A549 (cell line): ENCODE measurements at regions not wholly inside any gene's neighbourhood (a gene's known extent, or its start where the extent isn't known, plus 50 kb on each side); places are given as distances from the start of the nearest gene placed in this dataset.

ENCODE experiments used
- ATAC-seq, 2 experiments: fragments of 200-7000 bp in 1 of 2; fragments of >200 bp in 1 of 2; cut with Nextera tagmentation in 1 of 2; cut with Tn5 transposase in 1 of 2; 3 replicates each; pipeline versions ENCODE4 v1.8.0 to v1.9.1; 2018 to 2020; ENCODE audit warnings: mild to moderate bottlenecking in 1 of 2, moderate library complexity in 1 of 2
- CTCF ChIA-PET: fragments of 300-600 bp; sonication (Branson Sonifier 250); formaldehyde crosslinking; extraction: SDS; loops from one replicate; lab custom pipeline; 2021; ENCODE audit warnings: antibody characterized with exemption, inconsistent platforms; lab: Yijun Ruan, JAX
- POLR2A ChIA-PET: fragments of 350-600 bp; formaldehyde crosslinking; extraction: SDS; loops from one replicate; lab custom pipeline; 2021; ENCODE audit warnings: antibody characterized with exemption, inconsistent platforms; lab: Yijun Ruan, JAX
- DNase-seq, 2 experiments: peaks; one replicate each; pipeline versions ENCODE4 v3.0.0 to v3.0.0-alpha.2; 2011 to 2016; ENCODE audit warnings: low read depth in 1 of 2, low spot score in 1 of 2
- FAIRE-seq: peaks from 2 replicates; lab custom pipeline; 2011; peaks lifted over from hg19 to GRCh38; lab: Jason Lieb, UNC
- H3K27ac ChIP-seq, 2 experiments: fragments of >200 bp; sonication (Bioruptor Twin); formaldehyde crosslinking; 3 replicates each; pipeline ENCODE4 v1.5.1; 2016 to 2017
- H3K4me1 ChIP-seq: fragments of >200 bp; sonication (Bioruptor Twin); formaldehyde crosslinking; 3 replicates; pipeline ENCODE4 v1.6.1; 2016
- H3K4me2 ChIP-seq: fragments of >200 bp; sonication (Bioruptor Twin); formaldehyde crosslinking; 3 replicates; pipeline ENCODE4 v1.6.1; 2016
- H3K4me3 ChIP-seq: fragments of >200 bp; sonication (Bioruptor Twin); formaldehyde crosslinking; 3 replicates; pipeline ENCODE4 v1.5.1; 2016
- H3K9me3 ChIP-seq: fragments of >200 bp; sonication (Bioruptor Twin); formaldehyde crosslinking; 3 replicates; pipeline ENCODE4 v1.6.1; 2016
- BHLHE40 ChIP-seq: IDR thresholded peaks from 2 replicates; pipeline ENCODE4 v1.6.1; 2012; ENCODE audit warnings: low read depth, low read length, inconsistent platforms
- CBX8 ChIP-seq: fragments of 200-600 bp; sonication (generic); IDR thresholded peaks from 2 replicates; pipeline ENCODE4 v1.6.1; 2016
- CHD2 ChIP-seq: fragments of 150-350 bp; IDR thresholded peaks from 2 replicates; pipeline ENCODE4 v1.6.1; 2014; ENCODE audit warnings: low read length; ENCODE audit not compliant: partially characterized antibody
- CHD4 ChIP-seq: fragments of 200-600 bp; sonication (generic); IDR thresholded peaks from 2 replicates; pipeline ENCODE4 v1.6.1; 2016; ENCODE audit warnings: antibody characterized with exemption, mild to moderate bottlenecking, borderline replicate concordance
- EHF ChIP-seq: fragments of 250-450 bp; sonication (Bioruptor Pico); IDR thresholded peaks from 2 replicates; pipeline ENCODE4 v1.5.0; 2020; ENCODE audit warnings: mild to moderate bottlenecking
- EHMT2 ChIP-seq: fragments of 200-600 bp; sonication (generic); IDR thresholded peaks from 2 replicates; pipeline ENCODE4 v1.6.1; 2016; ENCODE audit warnings: antibody characterized with exemption, low read depth, mild to moderate bottlenecking, moderate library complexity
- EP300 ChIP-seq, 2 experiments: fragments of >200 bp; sonication (Bioruptor Twin); formaldehyde crosslinking; IDR thresholded peaks; 2 replicates in 1 of 2; 3 replicates in 1 of 2; pipeline ENCODE4 v1.6.1; 2016 to 2017
- HEYL ChIP-seq: fragments of 250-450 bp; sonication (Bioruptor Pico); IDR thresholded peaks from 2 replicates; pipeline ENCODE4 v1.8.0; 2021; ENCODE audit warnings: mild to moderate bottlenecking, moderate library complexity
- HOXA7 ChIP-seq: fragments of 250-450 bp; sonication (Bioruptor Pico); IDR thresholded peaks from 2 replicates; pipeline ENCODE4 v1.5.0; 2020; ENCODE audit warnings: mild to moderate bottlenecking, moderate library complexity
- HOXB13 ChIP-seq: fragments of 250-450 bp; sonication (Bioruptor Pico); IDR thresholded peaks from 2 replicates; pipeline ENCODE4 v1.5.0; 2020; ENCODE audit warnings: low read depth, mild to moderate bottlenecking, moderate library complexity
- HOXB5 ChIP-seq: fragments of 250-450 bp; sonication (Bioruptor Pico); IDR thresholded peaks from 2 replicates; pipeline ENCODE4 v1.5.0; 2020; ENCODE audit warnings: mild to moderate bottlenecking, moderate library complexity
- JUN ChIP-seq, 2 experiments: fragments of >200 bp; sonication (Bioruptor Twin); formaldehyde crosslinking; IDR thresholded peaks; 2 replicates in 1 of 2; 3 replicates in 1 of 2; pipeline ENCODE4 v1.6.1; 2016 to 2017
- KDM1A ChIP-seq: fragments of 200-600 bp; sonication (generic); IDR thresholded peaks from 2 replicates; pipeline ENCODE4 v1.6.1; 2016; ENCODE audit warnings: low read depth, mild to moderate bottlenecking
- PBX3 ChIP-seq: IDR thresholded peaks from 2 replicates; pipeline ENCODE4 v1.6.1; 2012
- RAD21 ChIP-seq, 2 experiments: fragments of >200 bp in 1 of 2; sonication (Bioruptor Twin) in 1 of 2; formaldehyde crosslinking in 1 of 2; IDR thresholded peaks in 1 of 2; conservative IDR thresholded peaks in 1 of 2; 2 replicates in 1 of 2; 3 replicates in 1 of 2; pipeline ENCODE4 v1.6.1; 2012 to 2018; ENCODE audit warnings: inconsistent platforms in 1 of 2
- RARB ChIP-seq: fragments of 250-450 bp; sonication (Bioruptor Pico); IDR thresholded peaks from 2 replicates; pipeline ENCODE4 v1.8.0; 2021; ENCODE audit warnings: mild to moderate bottlenecking, moderate library complexity
- RNF2 ChIP-seq: fragments of 200-600 bp; sonication (generic); IDR thresholded peaks from 2 replicates; pipeline ENCODE4 v1.6.1; 2016; ENCODE audit warnings: low read depth, mild to moderate bottlenecking, antibody characterized with exemption, moderate library complexity, borderline replicate concordance
- SREBF2 ChIP-seq: fragments of 450-650 bp; IDR thresholded peaks from 2 replicates; pipeline ENCODE4 v1.6.1; 2014; ENCODE audit warnings: mild to moderate bottlenecking, moderate library complexity
- TFCP2L1 ChIP-seq: fragments of 250-450 bp; sonication (Bioruptor Pico); IDR thresholded peaks from 2 replicates; pipeline ENCODE4 v1.5.0; 2021; ENCODE audit warnings: mild to moderate bottlenecking
- TP53 ChIP-seq: fragments of 250-450 bp; sonication (Bioruptor Pico); IDR thresholded peaks from 2 replicates; pipeline ENCODE4 v1.5.0; 2021; ENCODE audit warnings: mild to moderate bottlenecking, moderate library complexity
- ZC3H11A ChIP-seq: fragments of 450-650 bp; IDR thresholded peaks from 2 replicates; pipeline ENCODE4 v1.6.1; 2014; ENCODE audit warnings: antibody characterized with exemption, mild to moderate bottlenecking
- ZFP36 ChIP-seq: fragments of 450-650 bp; IDR thresholded peaks from 2 replicates; pipeline ENCODE4 v1.6.1; 2014; ENCODE audit warnings: borderline replicate concordance; ENCODE audit not compliant: partially characterized antibody
- WGBS: methylation state at CpG from one replicate; pipeline ENCODE4 v1.1.6; 2017; ENCODE audit errors: missing lambda C conversion rate; 5-methylcytosine and 5-hydroxymethylcytosine counted together
- TF ChIP-seq, protein P1 (sequence below): fragments of >200 bp; sonication (Bioruptor Twin); formaldehyde crosslinking; IDR thresholded peaks from 2 replicates; pipeline ENCODE4 v1.6.1; 2016
- TF ChIP-seq, protein P2 (sequence below): fragments of 200-600 bp; sonication (generic); IDR thresholded peaks from 2 replicates; pipeline ENCODE4 v1.6.1; 2016; ENCODE audit warnings: antibody characterized with exemption, mild to moderate bottlenecking, moderate library complexity
- TF ChIP-seq, protein P3 (sequence below): fragments of >200 bp; sonication (Bioruptor Twin); formaldehyde crosslinking; IDR thresholded peaks from 3 replicates; pipeline ENCODE4 v1.5.1; 2016

GRCh38 chr16:79843631-79844043 lies 243.1 kb upstream of the MAF start (continued):
- TF ChIP-seq PBX3 = no peak

DNA sequence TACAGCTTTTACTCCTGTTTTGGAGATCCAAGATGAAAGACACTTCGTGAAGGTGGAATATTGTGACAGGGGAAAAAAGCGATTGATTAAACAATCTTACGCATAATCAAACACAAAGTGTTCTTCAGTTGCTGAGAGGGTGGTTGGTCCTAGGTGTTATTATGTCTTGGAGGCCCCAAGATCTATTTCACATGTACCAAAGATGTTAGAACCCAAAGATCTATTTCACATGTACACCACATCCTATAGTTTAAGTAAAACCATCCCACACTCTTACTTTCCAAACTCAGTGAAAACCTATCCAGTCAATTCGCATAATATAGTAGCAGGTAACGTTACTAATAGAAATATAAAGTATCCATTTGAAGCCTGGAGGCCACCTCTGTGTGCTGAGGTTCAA lies 242.6 kb upstream of the MAF start:
- H3K4me1 ChIP-seq = no peaks in the 10 kb centered on the region
- ChIA-PET POLR2A (no interaction called here), CTCF (no interaction called here)
- ATAC-seq = no peak
- no peaks in the 10 kb centered on the region for H3K9me3 ChIP-seq
- 65% methylated on average over 5 of the region's 5 CpGs for WGBS
- no peak for DNase-seq
- TF ChIP-seq HOXB5 (no peak), HOXB13 (no peak), EHF (CRISPR knock-in tag) (no peak), RAD21 (conservative IDR thresholded peaks at IDR 0.05 in 1 of 2, IDR thresholded peaks at IDR 0.05 in 1 of 2) (no peak), RARB (CRISPR knock-in tag) (no peak), PBX3 (no peak), EP300 (IDR thresholded peaks at IDR 0.05) (no peak), CBX8 (no peak), CHD4 (no peak), EHMT2 (no peak), CHD2 (no peak), TP53 (CRISPR knock-in tag) (no peak), KDM1A (no peak), JUN (IDR thresholded peaks at IDR 0.05) (no peak), HOXA7 (no peak)
- TF ChIP-seq, protein P1, sequence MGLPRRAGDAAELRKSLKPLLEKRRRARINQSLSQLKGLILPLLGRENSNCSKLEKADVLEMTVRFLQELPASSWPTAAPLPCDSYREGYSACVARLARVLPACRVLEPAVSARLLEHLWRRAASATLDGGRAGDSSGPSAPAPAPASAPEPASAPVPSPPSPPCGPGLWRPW = no peak
- TF ChIP-seq, protein P2, sequence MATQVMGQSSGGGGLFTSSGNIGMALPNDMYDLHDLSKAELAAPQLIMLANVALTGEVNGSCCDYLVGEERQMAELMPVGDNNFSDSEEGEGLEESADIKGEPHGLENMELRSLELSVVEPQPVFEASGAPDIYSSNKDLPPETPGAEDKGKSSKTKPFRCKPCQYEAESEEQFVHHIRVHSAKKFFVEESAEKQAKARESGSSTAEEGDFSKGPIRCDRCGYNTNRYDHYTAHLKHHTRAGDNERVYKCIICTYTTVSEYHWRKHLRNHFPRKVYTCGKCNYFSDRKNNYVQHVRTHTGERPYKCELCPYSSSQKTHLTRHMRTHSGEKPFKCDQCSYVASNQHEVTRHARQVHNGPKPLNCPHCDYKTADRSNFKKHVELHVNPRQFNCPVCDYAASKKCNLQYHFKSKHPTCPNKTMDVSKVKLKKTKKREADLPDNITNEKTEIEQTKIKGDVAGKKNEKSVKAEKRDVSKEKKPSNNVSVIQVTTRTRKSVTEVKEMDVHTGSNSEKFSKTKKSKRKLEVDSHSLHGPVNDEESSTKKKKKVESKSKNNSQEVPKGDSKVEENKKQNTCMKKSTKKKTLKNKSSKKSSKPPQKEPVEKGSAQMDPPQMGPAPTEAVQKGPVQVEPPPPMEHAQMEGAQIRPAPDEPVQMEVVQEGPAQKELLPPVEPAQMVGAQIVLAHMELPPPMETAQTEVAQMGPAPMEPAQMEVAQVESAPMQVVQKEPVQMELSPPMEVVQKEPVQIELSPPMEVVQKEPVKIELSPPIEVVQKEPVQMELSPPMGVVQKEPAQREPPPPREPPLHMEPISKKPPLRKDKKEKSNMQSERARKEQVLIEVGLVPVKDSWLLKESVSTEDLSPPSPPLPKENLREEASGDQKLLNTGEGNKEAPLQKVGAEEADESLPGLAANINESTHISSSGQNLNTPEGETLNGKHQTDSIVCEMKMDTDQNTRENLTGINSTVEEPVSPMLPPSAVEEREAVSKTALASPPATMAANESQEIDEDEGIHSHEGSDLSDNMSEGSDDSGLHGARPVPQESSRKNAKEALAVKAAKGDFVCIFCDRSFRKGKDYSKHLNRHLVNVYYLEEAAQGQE = no peak
- FAIRE-seq = no peak
- no peak overlapping the region for H3K27ac ChIP-seq
- no peak overlapping the region for H3K4me2 ChIP-seq
- H3K4me3 ChIP-seq = no peak overlapping the region

GRCh38 chr16:79842197-79842596 lies 241.7 kb upstream of the MAF start:
- no peaks in the 10 kb centered on the region for H3K9me3 ChIP-seq
- no peaks in the 10 kb centered on the region for H3K4me1 ChIP-seq
- ChIA-PET CTCF (no interaction called here), POLR2A (no interaction called here)
- no peak overlapping the region for H3K4me3 ChIP-seq
- no peak for DNase-seq
- WGBS = 58% methylated on average over 7 of the region's 7 CpGs
- no peak overlapping the region for H3K27ac ChIP-seq
- FAIRE-seq = no peak
- ATAC-seq = no peak
- no peak overlapping the region for H3K4me2 ChIP-seq
- TF ChIP-seq ZC3H11A = no peak
- TF ChIP-seq HOXB13 = no peak
- no peak for TF ChIP-seq ZFP36
- TF ChIP-seq, protein P2 = no peak
- no peak for TF ChIP-seq RNF2
- TF ChIP-seq, protein P3, sequence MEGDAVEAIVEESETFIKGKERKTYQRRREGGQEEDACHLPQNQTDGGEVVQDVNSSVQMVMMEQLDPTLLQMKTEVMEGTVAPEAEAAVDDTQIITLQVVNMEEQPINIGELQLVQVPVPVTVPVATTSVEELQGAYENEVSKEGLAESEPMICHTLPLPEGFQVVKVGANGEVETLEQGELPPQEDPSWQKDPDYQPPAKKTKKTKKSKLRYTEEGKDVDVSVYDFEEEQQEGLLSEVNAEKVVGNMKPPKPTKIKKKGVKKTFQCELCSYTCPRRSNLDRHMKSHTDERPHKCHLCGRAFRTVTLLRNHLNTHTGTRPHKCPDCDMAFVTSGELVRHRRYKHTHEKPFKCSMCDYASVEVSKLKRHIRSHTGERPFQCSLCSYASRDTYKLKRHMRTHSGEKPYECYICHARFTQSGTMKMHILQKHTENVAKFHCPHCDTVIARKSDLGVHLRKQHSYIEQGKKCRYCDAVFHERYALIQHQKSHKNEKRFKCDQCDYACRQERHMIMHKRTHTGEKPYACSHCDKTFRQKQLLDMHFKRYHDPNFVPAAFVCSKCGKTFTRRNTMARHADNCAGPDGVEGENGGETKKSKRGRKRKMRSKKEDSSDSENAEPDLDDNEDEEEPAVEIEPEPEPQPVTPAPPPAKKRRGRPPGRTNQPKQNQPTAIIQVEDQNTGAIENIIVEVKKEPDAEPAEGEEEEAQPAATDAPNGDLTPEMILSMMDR = no peak
- no peak for TF ChIP-seq HOXA7
- no peak for TF ChIP-seq HEYL (CRISPR knock-in tag)
- TF ChIP-seq TFCP2L1 (CRISPR knock-in tag) = no peak
- no peak for TF ChIP-seq RAD21 (conservative IDR thresholded peaks at IDR 0.05 in 1 of 2, IDR thresholded peaks at IDR 0.05 in 1 of 2)
- TF ChIP-seq JUN (IDR thresholded peaks at IDR 0.05) = no peak
- TF ChIP-seq BHLHE40 = no peak
- TF ChIP-seq SREBF2 = no peak
